ENCODE measurements at regions not wholly inside any gene's neighbourhood (a gene's known extent, or its start where the extent isn't known, plus 50 kb on each side); places are given as distances from the start of the nearest gene placed in this dataset.

DNA sequence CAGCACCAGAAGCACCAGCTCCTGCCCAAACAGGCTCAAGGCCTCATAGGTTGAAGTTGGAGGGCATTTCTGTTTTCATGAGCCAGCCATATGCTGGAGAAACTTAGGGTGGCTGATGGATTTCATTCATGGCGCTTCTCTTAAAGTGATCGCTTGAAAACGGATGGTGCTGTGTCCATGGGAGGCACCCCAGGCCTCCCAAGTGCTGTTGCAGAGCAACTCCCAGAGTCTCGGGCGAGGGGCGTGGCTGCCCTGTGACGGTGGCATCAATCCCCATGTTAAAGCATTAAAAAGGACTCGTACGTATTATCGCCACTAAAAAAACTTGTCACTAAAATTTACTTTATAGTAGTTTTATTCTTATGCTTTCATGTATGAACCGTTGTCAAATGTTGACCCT lies 128.3 kb downstream of the MRPL36 start:
- in situ Hi-C loops (cut with HindIII; ENCODE audit: low sequenced_read_pairs), result loop anchor here (10.0 kb wide), 1 partner anchor 493 kb away; no protein-coding TSS in a partner anchor
- no peak for DNase-seq (ENCODE audit: low read depth, low spot score)
- TF ChIP-seq, protein P1, sequence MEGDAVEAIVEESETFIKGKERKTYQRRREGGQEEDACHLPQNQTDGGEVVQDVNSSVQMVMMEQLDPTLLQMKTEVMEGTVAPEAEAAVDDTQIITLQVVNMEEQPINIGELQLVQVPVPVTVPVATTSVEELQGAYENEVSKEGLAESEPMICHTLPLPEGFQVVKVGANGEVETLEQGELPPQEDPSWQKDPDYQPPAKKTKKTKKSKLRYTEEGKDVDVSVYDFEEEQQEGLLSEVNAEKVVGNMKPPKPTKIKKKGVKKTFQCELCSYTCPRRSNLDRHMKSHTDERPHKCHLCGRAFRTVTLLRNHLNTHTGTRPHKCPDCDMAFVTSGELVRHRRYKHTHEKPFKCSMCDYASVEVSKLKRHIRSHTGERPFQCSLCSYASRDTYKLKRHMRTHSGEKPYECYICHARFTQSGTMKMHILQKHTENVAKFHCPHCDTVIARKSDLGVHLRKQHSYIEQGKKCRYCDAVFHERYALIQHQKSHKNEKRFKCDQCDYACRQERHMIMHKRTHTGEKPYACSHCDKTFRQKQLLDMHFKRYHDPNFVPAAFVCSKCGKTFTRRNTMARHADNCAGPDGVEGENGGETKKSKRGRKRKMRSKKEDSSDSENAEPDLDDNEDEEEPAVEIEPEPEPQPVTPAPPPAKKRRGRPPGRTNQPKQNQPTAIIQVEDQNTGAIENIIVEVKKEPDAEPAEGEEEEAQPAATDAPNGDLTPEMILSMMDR (IDR thresholded peaks at IDR 0.05; ENCODE audit: low read depth, low read length), result no peak
- no peak overlapping the region for H3K4me3 ChIP-seq (ENCODE audit: low read depth, low read length)

DNA sequence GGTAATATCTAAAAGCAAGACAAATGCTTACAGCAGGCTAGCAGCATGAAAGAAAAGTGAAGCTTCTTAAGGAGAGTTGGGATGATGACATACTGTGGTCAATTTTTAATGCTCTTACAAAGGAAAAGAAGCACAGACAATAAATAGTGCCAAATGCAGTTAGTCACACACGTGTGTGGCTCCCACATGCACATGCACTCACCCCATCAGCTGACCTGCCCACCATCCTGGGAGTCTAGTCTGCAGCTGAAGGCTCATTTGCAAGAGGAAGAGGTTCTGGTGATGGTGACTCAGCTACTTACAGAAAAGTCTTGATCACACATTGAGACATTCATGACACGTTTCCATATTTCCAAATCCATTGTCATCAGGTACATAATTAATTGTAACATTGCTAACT lies 129.3 kb downstream of the MRPL36 start:
- in situ Hi-C loops (cut with HindIII; ENCODE audit: low sequenced_read_pairs), result loop anchor here (10.0 kb wide), 1 partner anchor 494 kb away; no protein-coding TSS in a partner anchor
- H3K4me3 ChIP-seq (ENCODE audit: low read depth, low read length), result no peak overlapping the region
- DNase-seq (ENCODE audit: low read depth, low spot score), result no peak
- TF ChIP-seq, protein P1 (IDR thresholded peaks at IDR 0.05; ENCODE audit: low read depth, low read length), result no peak

GRCh38 chr5:1669276-1670155 lies 130.1 kb downstream of the MRPL36 start:
- DNase-seq (ENCODE audit: low read depth, low spot score), result no peak

DNA sequence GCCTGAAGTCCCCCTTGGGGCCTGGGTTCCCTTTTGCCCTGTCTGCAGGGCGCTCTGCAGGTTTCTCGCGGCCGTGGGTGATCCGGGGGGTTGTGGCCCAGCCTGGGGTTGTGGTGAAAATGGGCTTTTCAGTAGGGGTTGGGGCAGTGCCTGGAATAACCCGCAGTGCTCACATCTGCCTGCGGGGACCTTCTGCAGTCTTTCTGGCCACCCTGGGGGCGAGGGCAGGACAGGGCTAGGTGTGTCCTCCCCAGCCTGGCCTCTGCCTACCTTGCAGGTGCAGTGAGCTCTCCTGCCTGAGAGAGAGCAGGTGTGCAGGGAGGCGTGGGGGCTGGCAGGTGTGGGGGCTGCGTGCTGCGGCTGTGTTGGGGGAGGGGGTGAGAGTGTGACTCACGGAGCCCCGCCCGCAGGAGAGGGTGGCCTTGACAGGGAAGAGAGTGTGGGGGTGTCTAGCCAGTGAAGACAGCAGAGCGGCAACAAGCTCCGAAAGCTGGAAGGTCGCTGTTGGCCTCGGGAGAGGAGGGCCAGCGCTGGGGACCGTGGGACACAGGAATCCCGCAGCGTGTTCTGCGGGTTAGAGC lies 131.4 kb downstream of the MRPL36 start:
- in situ Hi-C loops (cut with HindIII; ENCODE audit: low sequenced_read_pairs), result no loop called here
- no peak for DNase-seq (ENCODE audit: low read depth, low spot score)
- H3K4me3 ChIP-seq (ENCODE audit: low read depth, low read length), result no peak overlapping the region
- TF ChIP-seq, protein P1 (IDR thresholded peaks at IDR 0.05; ENCODE audit: low read depth, low read length), result no peak

More at GRCh38 chr5:1669276-1670155, 130.1 kb downstream of the MRPL36 start:
- H3K4me3 ChIP-seq (ENCODE audit: low read depth, low read length), result no peak overlapping the region
- in situ Hi-C loops (cut with HindIII; ENCODE audit: low sequenced_read_pairs), result loop anchor here (10.0 kb wide), 1 partner anchor 495 kb away; no protein-coding TSS in a partner anchor
- TF ChIP-seq, protein P1 (IDR thresholded peaks at IDR 0.05; ENCODE audit: low read depth, low read length), result no peak

DNA sequence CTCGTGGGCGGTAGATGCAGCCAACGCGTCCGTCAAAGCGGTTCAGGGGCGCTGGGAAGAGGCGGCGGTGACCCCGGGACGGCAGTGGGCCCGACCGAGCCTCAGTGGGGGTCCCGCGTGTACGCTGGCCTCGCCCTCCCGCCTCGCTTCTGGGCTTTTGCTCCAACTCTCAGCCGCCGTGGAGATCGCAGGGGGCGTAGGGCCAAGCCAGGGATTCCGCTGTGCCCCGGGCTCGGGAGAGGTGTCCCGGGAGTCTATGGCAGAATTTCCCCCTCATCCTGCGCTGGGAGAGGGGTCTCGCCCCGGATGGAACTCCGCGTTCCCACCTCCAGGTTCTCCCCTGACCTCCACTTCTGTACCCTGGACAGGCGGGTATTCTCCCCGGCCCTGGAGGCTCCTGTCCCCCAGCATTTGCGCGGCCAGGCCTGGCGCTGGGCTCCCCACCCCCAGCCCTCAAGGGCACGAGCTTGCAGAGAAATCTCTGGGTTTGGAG lies 131.9 kb downstream of the MRPL36 start:
- in situ Hi-C loops (cut with HindIII; ENCODE audit: low sequenced_read_pairs), result no loop called here
- TF ChIP-seq, protein P1 (IDR thresholded peaks at IDR 0.05; ENCODE audit: low read depth, low read length), result no peak
- no peak for DNase-seq (ENCODE audit: low read depth, low spot score)
- H3K4me3 ChIP-seq (ENCODE audit: low read depth, low read length), result no peak overlapping the region

DNA sequence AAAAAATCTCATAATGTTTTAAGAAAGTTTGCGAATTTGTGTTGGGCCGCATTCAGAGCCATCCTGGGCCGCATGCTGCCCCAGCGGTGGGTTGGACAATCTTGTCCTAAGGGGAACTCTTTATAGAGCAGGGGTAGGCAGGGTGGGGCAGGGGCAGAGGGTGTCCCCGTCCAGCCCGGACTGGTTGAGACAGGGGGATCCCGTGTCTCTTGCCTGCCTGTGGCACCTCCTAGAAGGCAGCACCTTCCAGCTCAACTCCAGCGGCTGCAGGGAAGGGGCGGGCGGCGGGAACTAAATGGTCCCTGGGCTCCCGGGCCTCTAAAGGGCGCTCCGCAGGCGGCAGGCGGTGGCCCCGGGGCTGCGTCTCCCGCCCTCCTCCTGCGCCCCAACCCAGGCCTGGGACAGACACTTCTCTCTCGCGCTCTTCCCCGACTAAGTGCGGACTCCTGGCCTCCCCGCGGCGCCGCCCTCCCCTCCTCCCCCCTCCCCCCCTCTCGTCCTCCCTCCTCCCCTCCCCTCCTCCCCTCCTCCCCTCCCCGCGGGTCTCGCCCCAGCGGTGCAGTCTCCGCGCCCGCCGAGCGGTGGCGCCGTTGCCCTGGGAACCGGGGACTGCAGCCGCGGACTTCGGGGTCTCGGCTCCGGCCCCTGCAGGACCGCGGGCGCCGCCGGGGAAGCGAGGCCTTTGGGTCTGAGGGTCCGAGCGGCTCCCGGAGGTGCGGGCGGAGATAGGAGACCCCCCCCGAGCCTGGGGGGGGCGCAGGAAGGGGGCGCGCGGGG lies 132.6 kb downstream of the MRPL36 start:
- in situ Hi-C loops (cut with HindIII; ENCODE audit: low sequenced_read_pairs), result no loop called here
- no peak for DNase-seq (ENCODE audit: low read depth, low spot score)
- H3K4me3 ChIP-seq (ENCODE audit: low read depth, low read length), result no peak overlapping the region
- TF ChIP-seq, protein P1 (IDR thresholded peaks at IDR 0.05; ENCODE audit: low read depth, low read length), result peak; percentile 32
